ENCODE measurements at regions not wholly inside any gene's neighbourhood (a gene's known extent, or its start where the extent isn't known, plus 50 kb on each side); places are given as distances from the start of the nearest gene placed in this dataset.

- TF ChIP-seq EZH2 (IDR thresholded peaks at IDR 0.05; ENCODE audit: insufficient read depth, poor library complexity, severe bottlenecking) (no peak), EZH2phosphoT487 (IDR thresholded peaks at IDR 0.05; ENCODE audit: insufficient read depth, low read depth) (no peak)
Measured at GRCh38 chr6:134819236-134819635, 130.7 kb downstream of the ALDH8A1 start.
